ENCODE measurements at regions not wholly inside any gene's neighbourhood (a gene's known extent, or its start where the extent isn't known, plus 50 kb on each side); places are given as distances from the start of the nearest gene placed in this dataset.
"Not testable (repeated sequence)": the region's sequence is repeated elsewhere in the genome, so short reads cannot be mapped to it uniquely, and the experiment has no call there.

DNA sequence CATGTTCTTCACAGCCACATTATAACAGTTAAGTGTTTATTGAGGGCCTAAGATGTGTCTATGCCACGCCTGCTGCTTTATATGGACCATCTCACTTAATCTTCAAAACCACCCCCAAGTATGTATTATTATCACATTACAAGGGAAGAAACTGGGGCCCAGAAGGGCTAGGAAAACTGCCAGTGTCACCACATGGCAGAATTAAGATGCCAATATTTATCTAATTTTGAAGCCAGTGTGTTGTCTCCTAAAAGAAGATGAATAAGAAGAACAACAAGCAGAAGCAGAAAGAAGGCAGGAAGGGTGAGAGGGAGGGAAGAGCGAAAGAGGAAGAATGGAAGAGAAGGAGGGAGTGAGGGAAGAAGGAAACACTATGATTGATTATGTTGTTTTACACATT, 491.3 kb upstream of the IL12A start:
- WGBS, 2 donors (ENCODE audit: low coverage in 1 of 2), result 67 to 84% methylated on average over 1 to 2 of the region's 2 CpGs
- H3K36me3 ChIP-seq, result no peaks in the 10 kb centered on the region
- no peak overlapping the region for H3K27ac ChIP-seq
- no peaks in the 10 kb centered on the region for H3K9me3 ChIP-seq
- no peak for DNase-seq
- H3K4me1 ChIP-seq, result no peaks in the 10 kb centered on the region
- TF ChIP-seq POLR2A (IDR thresholded peaks at IDR 0.05), result no peak
- TF ChIP-seq EP300 (IDR thresholded peaks at IDR 0.05; ENCODE audit: low read depth), result no peak
- TF ChIP-seq, protein P1, sequence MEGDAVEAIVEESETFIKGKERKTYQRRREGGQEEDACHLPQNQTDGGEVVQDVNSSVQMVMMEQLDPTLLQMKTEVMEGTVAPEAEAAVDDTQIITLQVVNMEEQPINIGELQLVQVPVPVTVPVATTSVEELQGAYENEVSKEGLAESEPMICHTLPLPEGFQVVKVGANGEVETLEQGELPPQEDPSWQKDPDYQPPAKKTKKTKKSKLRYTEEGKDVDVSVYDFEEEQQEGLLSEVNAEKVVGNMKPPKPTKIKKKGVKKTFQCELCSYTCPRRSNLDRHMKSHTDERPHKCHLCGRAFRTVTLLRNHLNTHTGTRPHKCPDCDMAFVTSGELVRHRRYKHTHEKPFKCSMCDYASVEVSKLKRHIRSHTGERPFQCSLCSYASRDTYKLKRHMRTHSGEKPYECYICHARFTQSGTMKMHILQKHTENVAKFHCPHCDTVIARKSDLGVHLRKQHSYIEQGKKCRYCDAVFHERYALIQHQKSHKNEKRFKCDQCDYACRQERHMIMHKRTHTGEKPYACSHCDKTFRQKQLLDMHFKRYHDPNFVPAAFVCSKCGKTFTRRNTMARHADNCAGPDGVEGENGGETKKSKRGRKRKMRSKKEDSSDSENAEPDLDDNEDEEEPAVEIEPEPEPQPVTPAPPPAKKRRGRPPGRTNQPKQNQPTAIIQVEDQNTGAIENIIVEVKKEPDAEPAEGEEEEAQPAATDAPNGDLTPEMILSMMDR (IDR thresholded peaks at IDR 0.05), result no peak
- TF ChIP-seq POLR2AphosphoS5 (IDR thresholded peaks at IDR 0.05), result no peak
- H3K4me3 ChIP-seq, result no peak overlapping the region
- intact Hi-C loops (cut with DNase I; ENCODE audit: low total_unique reads) (no loop called here), in situ Hi-C loops (cut with MboI; ENCODE audit: low pct_ligation_motif_present in 1 of 4, low pct_unique_long_range_greater_than_20kb in 1 of 4, low sequenced_read_pairs in 3 of 4) (no loop called here)
- no peaks in the 10 kb centered on the region for H3K27me3 ChIP-seq

DNA sequence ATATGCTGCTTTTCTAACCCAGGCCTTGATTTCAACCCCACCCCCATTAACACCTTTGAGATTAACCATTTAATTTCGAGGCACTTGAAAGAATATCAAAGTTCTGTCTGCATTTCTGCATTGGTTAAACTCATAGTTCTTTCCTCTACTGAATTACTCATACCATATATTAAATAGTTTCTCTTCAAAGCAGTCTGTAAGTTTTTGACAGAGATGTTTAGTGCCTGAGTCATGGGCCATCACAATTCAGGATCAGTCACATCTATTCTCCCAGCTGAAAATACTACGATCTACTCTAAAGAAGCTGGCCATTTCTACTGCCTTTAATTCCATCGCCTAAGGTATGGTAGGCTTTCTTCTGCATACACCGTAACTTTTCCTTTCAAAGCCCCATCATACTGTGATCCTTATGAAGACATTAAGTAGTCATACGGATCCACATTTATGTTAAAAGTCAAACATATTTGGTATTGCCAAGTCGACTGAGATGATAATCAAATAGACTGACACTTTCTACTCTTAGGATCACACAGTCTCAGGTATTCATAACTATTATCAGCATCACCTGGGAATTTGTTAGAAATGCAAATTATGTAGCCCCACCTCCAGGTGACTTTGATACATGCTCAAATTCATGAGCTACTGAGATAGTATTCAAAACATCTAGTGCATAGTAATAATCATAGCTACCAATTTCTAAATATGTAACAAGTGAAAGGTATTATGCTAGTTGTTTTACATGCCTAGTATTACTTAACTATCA, 489.4 kb upstream of the IL12A start:
- no peak for DNase-seq
- H3K36me3 ChIP-seq, result no peaks in the 10 kb centered on the region
- no peaks in the 10 kb centered on the region for H3K9me3 ChIP-seq
- H3K4me3 ChIP-seq, result no peak overlapping the region
- 65 to 87% methylated on average over 4 to 6 of the region's 6 CpGs for WGBS, 2 donors (ENCODE audit: low coverage in 1 of 2)
- intact Hi-C loops (cut with DNase I; ENCODE audit: low total_unique reads) (no loop called here), in situ Hi-C loops (cut with MboI; ENCODE audit: low pct_ligation_motif_present in 1 of 4, low pct_unique_long_range_greater_than_20kb in 1 of 4, low sequenced_read_pairs in 3 of 4) (no loop called here)
- H3K4me1 ChIP-seq, result no peaks in the 10 kb centered on the region
- TF ChIP-seq POLR2A (IDR thresholded peaks at IDR 0.05), result no peak
- TF ChIP-seq POLR2AphosphoS5 (IDR thresholded peaks at IDR 0.05), result no peak
- no peak for TF ChIP-seq EP300 (IDR thresholded peaks at IDR 0.05; ENCODE audit: low read depth)
- TF ChIP-seq, protein P1 (IDR thresholded peaks at IDR 0.05), result no peak
- H3K27me3 ChIP-seq, result no peaks in the 10 kb centered on the region
- no peak overlapping the region for H3K27ac ChIP-seq

DNA sequence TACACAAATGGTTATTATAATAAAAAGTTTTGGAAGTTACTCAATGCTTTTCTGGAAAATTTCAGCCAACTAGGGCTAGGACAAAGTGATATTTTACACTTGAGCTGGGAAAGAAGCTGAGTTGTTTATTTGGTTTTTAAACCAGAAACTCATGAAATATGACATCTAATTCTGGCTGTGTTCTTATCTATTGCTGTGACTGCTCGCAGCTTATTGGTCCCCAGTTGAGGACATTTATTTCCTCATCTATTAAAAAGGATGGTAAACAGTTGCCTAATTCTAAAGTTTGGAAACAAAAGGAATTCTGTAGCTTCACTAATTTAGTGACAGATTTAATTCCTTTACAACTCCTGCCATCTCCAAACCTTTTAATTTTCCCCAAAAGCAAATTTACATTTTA, 487.6 kb upstream of the IL12A start:
- 51 to 73% methylated on average over 1 of the region's 1 CpG for WGBS, 2 donors (ENCODE audit: low coverage in 1 of 2)
- no peak overlapping the region for H3K4me3 ChIP-seq
- TF ChIP-seq EP300 (IDR thresholded peaks at IDR 0.05; ENCODE audit: low read depth) (no peak), POLR2AphosphoS5 (IDR thresholded peaks at IDR 0.05) (no peak), POLR2A (IDR thresholded peaks at IDR 0.05) (no peak)
- TF ChIP-seq, protein P1 (IDR thresholded peaks at IDR 0.05), result no peak
- intact Hi-C loops (cut with DNase I; ENCODE audit: low total_unique reads) (no loop called here), in situ Hi-C loops (cut with MboI; ENCODE audit: low pct_ligation_motif_present in 1 of 4, low pct_unique_long_range_greater_than_20kb in 1 of 4, low sequenced_read_pairs in 3 of 4) (no loop called here)
- no peaks in the 10 kb centered on the region for H3K27me3 ChIP-seq
- DNase-seq, result no peak
- no peaks in the 10 kb centered on the region for H3K36me3 ChIP-seq
- H3K9me3 ChIP-seq, result no peaks in the 10 kb centered on the region
- no peak overlapping the region for H3K27ac ChIP-seq
- H3K4me1 ChIP-seq, result no peaks in the 10 kb centered on the region

DNA sequence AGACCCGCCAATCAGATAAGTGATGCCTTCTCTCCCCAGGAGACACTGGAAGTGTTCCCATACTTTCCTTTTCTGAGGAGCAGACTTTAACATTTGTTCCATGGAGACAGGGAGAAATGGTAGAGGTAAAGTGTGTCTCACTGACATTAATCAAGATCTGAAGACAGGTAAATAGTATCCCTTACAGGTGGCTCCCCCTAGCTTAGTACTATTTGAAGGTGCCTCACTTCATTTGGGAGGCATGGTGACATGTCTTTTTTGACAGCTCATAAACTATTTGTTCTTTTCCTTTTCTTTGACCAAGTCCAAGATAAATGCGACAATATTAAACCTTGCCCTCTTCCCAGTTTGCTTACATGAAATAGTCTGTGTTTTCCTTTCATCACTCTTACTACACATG, 485.6 kb upstream of the IL12A start:
- no peak for DNase-seq
- 89% methylated on average over 2 of the region's 2 CpGs; no CpG with 5 or more reads in 1 of the 2 donors for whole genome bisulfite sequencing, 2 donors (ENCODE audit: low coverage in 1 of 2)
- TF ChIP-seq, protein P1 (IDR thresholded peaks at IDR 0.05), result no peak
- TF ChIP-seq POLR2AphosphoS5 (IDR thresholded peaks at IDR 0.05) (no peak), EP300 (IDR thresholded peaks at IDR 0.05; ENCODE audit: low read depth) (no peak), POLR2A (IDR thresholded peaks at IDR 0.05) (no peak)
- intact Hi-C loops (cut with DNase I; ENCODE audit: low total_unique reads), result no loop called here
- Histone ChIP-seq H3K4me3 (no peak overlapping the region), H3K27me3 (no peaks in the 10 kb centered on the region), H3K36me3 (no peaks in the 10 kb centered on the region), H3K4me1 (no peaks in the 10 kb centered on the region), H3K27ac (no peak overlapping the region), H3K9me3 (no peaks in the 10 kb centered on the region)
- in situ Hi-C loops (cut with MboI; ENCODE audit: low pct_ligation_motif_present in 1 of 4, low pct_unique_long_range_greater_than_20kb in 1 of 4, low sequenced_read_pairs in 3 of 4), result no loop called here

DNA sequence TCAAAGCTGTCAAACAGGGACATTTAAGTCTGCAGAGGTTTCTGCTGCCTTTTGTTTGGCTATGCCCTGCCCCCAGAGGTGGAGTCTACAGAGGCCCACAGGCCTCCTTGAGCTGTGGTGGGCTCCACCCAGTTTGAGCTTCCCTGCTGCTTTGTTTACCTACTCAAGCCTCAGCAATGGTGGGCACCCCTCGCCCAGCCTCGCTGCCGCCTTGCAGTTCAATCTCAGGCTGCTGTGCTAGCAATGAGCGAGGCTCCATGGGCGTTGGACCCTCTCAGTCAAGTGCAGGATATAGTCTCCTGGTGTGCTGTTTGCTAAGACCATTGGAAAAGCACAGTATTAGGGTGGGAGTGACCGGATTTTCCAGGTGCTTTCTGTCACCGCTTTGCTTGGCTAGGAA, 477.6 kb upstream of the IL12A start:
- H3K36me3 ChIP-seq; H3K27me3 ChIP-seq; H3K4me1 ChIP-seq; in situ Hi-C loops (cut with MboI; ENCODE audit: low pct_ligation_motif_present in 1 of 4, low pct_unique_long_range_greater_than_20kb in 1 of 4, low sequenced_read_pairs in 3 of 4); DNase-seq; intact Hi-C loops (cut with DNase I; ENCODE audit: low total_unique reads); H3K27ac ChIP-seq; H3K4me3 ChIP-seq; H3K9me3 ChIP-seq: not testable (repeated sequence)
- 89% methylated on average over 7 of the region's 7 CpGs; no CpG with 5 or more reads in 1 of the 2 donors for WGBS, 2 donors (ENCODE audit: low coverage in 1 of 2)
